Hematopoietic multipotent progenitor cell (in vitro differentiated cells): ENCODE measurements at regions not wholly inside any gene's neighbourhood (a gene's known extent, or its start where the extent isn't known, plus 50 kb on each side); places are given as distances from the start of the nearest gene placed in this dataset.

Experiments
- DNase-seq, 3 donors: peaks; one replicate each; pipeline ENCODE4 v3.0.0-alpha.2; 2011 to 2015; ENCODE audit warnings: low read depth in 2 of 3, low spot score in 2 of 3

- peak in 2 of 3 donors; percentile 5 to 45 for DNase-seq
These were observed 49.9 kb upstream of the COX10 start for GRCh38 chr17:14019186-14019956.
